ENCODE measurements at regions not wholly inside any gene's neighbourhood (a gene's known extent, or its start where the extent isn't known, plus 50 kb on each side); places are given as distances from the start of the nearest gene placed in this dataset.

GRCh38 chr5:143456952-143457547, 53.6 kb upstream of the NR3C1 start:
- TF ChIP-seq CTCF (IDR thresholded peaks at IDR 0.05 in 8 of 11, conservative IDR thresholded peaks at IDR 0.05 in 3 of 11) (no peak), POLR2AphosphoS5 (IDR thresholded peaks at IDR 0.05) (no peak)

Data from spleen (tissue), 7 donors.